HT-29 (cell line): ENCODE measurements at regions not wholly inside any gene's neighbourhood (a gene's known extent, or its start where the extent isn't known, plus 50 kb on each side); places are given as distances from the start of the nearest gene placed in this dataset.
A peak's percentile ranks its signal among the peaks of the same experiment; 100 is the strongest.

Experiments
- DNase-seq: peaks from one replicate; pipeline ENCODE4 v3.0.0-alpha.2; 2015; ENCODE audit warnings: low spot score

DNA sequence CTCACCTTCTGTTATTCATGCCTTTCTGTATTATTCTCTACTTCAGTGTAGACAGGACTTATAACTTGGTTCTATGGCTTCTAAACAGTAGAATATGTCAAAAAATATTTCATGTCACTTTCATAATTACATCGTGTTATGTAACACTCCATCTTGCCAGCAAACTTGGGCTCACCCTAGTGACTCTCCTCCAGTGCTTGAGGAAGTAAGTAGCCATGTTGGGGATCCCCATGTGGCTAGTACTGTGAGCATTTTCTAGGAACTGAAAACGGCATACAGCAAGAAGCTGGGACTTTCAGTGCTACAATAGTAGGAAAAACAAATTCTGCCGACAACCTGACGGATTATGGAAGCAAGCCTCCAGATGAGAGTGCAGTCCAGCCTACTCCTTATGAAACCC lies 495.6 kb downstream of the SLITRK6 start:
- no peak for DNase-seq

DNA sequence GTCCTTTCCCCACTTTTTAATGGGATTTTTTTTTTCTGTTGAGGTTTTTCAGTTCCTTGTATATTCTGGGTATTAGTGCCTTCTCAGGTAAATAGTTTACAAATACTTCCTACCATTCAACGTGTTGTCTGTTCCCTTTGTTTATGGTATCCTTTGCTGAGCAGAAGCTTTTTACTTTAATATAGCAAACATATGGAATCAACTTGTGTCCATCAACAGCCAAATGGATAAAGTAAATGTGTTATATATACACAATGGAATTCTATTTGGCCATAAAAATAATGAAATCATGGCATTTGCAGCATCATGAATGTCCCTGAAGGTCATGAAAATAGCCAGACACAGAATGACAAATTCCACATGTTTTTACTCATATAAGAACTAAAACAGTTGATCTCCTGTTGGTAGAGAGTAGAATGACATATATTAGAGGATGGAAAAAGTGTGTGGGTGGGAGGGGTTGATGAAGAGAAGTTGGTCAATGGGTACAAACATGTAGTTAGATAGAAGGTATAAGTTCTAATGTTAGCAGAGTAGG lies 500.8 kb downstream of the SLITRK6 start:
- no peak for DNase-seq

DNA sequence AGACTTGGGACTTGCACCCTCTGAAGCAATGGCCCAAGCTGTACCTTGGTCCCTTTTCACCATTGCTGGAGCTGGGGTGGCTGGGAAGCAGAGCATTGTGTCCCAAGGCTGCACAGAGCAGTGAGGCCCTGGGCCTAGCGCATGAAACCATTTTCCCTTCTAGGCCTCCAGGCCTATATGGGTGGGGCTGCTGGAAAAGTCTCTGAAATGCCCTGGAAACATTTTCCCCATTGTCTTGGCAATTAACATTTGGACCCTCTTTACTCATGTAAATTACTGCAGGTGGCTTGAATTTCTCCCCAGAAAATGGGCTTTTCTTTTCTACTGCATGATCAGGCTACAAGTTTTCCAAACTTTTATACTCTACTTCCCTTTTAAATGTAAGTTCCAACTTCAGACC lies 510.5 kb downstream of the SLITRK6 start:
- no peak for DNase-seq

- DNase-seq = no peak
Observed at GRCh38 chr13:85287528-85287927, 511.7 kb downstream of the SLITRK6 start.

GRCh38 chr13:85286081-85286480 lies 513.1 kb downstream of the SLITRK6 start:
- no peak for DNase-seq

GRCh38 chr13:85284349-85284748 lies 514.9 kb downstream of the SLITRK6 start:
- DNase-seq = no peak

- no peak for DNase-seq
Observed at GRCh38 chr13:85283408-85283807, 515.8 kb downstream of the SLITRK6 start.

DNA sequence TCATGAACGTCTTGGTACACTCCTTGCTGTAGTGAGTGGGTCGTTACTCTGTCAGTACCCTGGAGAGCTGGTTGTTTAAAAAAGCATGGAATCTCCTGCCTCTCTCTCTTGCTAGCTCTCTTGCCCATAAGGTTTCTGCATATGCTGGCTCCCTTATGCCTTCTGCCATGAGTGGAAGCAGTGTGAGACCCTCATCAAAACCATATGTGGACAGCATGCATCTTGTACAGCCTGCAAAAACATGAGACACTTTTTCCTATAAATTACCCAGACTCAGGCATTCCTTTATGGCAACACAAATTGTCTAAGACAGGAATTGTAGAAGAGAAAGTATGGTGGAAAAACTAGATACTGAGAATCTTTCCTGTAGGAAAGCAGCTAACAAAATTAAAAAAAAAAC lies 516.3 kb downstream of the SLITRK6 start:
- DNase-seq = no peak

DNA sequence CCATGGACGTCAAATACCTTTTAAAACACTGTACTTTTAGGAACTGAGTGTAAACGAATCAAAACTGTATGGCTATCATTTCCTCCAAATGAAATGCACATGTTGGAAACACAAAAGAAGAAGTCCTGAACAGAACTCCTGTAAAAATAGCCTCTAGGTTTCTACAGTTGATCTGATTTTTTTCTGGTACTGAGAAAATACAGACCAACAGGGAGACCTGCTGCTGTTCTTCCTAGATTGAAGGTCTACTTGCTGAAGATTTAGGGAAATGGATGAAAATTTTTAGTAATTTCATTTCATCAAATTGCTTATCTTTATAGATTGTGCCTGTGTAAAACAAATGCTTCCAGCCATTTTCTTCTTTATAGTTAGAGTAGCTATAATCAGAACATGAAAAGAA lies 520.4 kb downstream of the SLITRK6 start:
- DNase-seq = no peak

GRCh38 chr13:85277748-85278147 lies 521.5 kb downstream of the SLITRK6 start:
- peak; percentile 61 for DNase-seq

GRCh38 chr13:85266771-85267170 lies 532.4 kb downstream of the SLITRK6 start:
- DNase-seq = no peak

- DNase-seq = no peak
Observed at GRCh38 chr13:85266331-85266730, 532.9 kb downstream of the SLITRK6 start.

DNA sequence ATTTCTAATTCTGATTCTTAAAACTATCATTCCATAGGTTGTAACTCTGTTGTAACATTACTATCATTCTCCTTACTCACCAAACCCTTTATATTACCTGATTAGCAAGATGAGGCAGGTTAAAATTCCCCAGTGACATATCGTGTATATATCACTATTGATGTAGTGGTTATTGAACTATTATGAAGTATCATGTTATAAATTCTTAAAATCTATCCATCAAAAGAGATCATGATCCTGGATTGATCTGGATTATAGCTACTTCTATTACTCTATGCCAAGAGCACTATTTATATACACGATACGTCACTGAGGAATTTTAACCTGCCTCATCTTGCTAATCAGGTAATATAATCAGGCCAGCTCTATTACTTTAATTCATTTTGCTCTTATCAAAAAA lies 533.9 kb downstream of the SLITRK6 start:
- no peak for DNase-seq

- no peak for DNase-seq
Observed at GRCh38 chr13:85262499-85262898, 536.7 kb downstream of the SLITRK6 start.

DNA sequence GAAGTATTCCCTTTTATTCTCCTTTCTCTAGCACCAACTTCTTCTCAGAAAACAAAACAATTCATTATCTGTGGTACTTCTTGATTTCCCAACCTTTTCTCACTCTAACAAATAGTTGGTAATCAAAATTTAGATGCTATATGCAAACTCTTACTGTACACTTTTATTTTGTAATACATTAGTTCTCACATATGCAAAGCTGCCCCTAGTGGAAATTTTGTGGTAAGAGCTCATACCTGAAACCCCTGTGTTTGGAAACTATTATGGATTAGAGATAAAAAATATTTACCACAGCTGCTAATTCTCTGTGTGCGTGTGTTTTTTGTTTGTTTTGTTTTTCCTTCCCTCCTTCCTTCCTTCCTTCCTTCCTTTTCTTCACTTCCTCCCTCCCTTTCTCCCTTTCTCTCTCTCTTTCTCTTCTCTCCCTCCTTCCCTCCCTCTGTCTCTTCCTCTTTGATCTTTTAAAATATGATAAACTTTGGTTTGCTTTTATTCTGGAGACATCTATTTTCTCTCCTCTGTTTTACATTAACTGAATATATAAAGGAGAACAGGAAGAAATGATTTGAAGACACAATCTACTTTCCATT lies 537.4 kb downstream of the SLITRK6 start:
- peak; percentile 65 for DNase-seq

DNA sequence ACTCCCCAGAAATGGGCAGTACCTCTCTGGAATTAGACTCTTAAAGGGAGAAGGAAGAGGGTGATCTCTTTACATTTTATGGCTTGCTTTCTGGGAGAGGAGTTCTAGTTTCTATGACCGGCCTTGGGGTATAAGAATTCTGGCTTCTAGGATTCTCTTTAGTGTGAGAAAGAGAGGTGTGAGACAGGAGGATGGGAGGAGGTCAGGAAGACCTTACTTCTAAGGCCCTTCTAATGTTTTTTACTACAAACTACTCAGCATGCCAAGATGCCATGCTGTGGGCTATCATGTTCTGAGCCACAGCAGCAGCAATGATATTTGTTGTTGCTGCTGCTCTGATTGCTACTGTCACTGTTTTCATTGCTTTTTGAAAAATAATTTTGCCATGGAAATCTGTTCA lies 538.3 kb downstream of the SLITRK6 start:
- DNase-seq = no peak

DNA sequence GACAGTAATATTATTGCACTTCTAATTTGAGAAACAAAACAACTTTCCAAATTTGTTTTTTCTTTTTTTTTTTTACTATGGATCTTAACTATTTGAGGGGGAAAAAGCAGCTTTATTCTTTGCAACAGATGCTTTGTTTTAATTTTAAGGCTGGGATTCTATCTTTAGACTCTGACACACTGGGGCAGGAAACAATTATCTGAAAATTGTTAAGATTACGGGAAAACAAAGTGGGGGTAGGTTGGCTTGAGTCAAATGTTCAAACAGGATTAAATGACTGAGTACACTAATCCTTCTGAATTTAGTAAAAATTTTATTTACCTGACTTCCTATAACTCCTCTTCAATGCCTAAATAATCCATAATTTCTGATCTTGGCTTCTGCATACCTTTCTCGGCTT lies 543.2 kb downstream of the SLITRK6 start:
- DNase-seq = no peak

DNA sequence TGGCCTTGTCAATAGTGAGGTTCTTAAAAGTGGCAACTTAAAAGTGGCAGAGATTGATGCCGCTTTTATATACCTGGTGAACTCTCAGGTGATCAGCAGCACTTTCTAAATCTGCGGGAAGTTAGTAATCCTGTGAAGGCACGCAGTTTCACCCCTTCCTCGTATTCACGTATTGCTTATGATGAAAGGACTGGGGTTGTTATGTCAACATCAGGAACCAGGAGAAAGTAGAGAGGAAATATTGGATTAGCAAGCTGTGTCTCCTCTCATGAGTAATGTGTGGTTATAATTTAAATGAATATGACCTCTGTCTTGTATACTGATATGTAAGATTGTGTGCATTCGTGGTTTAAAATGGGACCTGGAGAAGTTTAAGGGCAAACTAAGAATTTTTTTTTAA lies 544.6 kb downstream of the SLITRK6 start:
- no peak for DNase-seq

GRCh38 chr13:85249151-85249550 lies 550.1 kb downstream of the SLITRK6 start:
- no peak for DNase-seq

DNA sequence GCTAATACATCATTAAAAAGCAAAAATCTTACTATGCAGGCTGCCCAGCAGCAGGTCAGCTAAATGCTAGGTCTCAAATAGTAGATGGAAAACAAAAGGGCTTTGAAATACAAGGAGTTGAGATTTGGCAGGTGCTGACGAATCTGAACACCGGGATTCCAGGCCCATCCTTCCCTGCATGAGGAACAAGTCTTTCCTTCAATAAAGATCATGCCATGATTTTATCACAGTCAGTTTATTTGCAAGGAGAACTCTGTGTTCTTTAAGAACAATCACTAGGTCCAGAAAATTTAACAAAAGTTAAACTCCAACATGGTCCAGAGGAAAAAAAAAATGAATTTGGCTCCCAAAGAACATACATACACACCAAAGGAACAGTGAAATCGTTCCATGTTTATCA lies 551.4 kb downstream of the SLITRK6 start:
- DNase-seq = no peak

GRCh38 chr13:85243831-85244230 lies 555.4 kb downstream of the SLITRK6 start:
- DNase-seq = no peak

- no peak for DNase-seq
Observed at GRCh38 chr13:85241060-85241459, 558.2 kb downstream of the SLITRK6 start.

DNA sequence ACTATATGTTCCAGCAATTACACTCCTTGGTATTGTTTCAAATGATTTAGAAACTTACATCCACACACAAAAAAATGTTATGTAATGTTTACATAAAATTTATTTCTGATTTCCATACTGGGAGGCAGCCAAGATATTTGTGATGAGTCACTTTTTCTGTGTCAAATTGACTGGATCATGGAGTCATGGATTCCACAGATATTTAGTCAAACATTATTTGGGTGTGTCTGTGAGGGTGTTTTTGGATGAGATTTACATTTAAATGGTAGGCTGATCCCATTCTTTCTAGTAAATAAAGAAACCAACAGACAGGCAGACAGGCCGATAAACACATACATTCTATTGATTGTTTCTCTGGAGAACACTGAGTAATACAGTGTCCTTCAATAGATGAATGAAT lies 562.8 kb downstream of the SLITRK6 start:
- peak; percentile 30 for DNase-seq

- no peak for DNase-seq
Observed at GRCh38 chr13:85230691-85231093, 568.5 kb downstream of the SLITRK6 start.
